Endodermal cell (in vitro differentiated cells): ENCODE measurements at regions not wholly inside any gene's neighbourhood (a gene's known extent, or its start where the extent isn't known, plus 50 kb on each side); places are given as distances from the start of the nearest gene placed in this dataset.

Source experiments
- DNase-seq: peaks from one replicate; pipeline ENCODE4 v3.0.0-alpha.2; 2017
- H3K27ac ChIP-seq: 2 replicates; pipeline ENCODE4 v1.5.1; 2013; ENCODE audit warnings: mild to moderate bottlenecking, low read depth, low read length, moderate library complexity
- H3K27me3 ChIP-seq: 2 replicates; pipeline ENCODE4 v1.6.1; 2013; ENCODE audit warnings: mild to moderate bottlenecking, low read length, moderate library complexity; ENCODE audit not compliant: insufficient read depth, control insufficient read depth, poor library complexity, severe bottlenecking
- H3K36me3 ChIP-seq: 2 replicates; pipeline ENCODE4 v1.7.0; 2013; ENCODE audit warnings: mild to moderate bottlenecking, low read length, moderate library complexity; ENCODE audit not compliant: control insufficient read depth, insufficient read depth
- H3K4me1 ChIP-seq: one replicate; pipeline ENCODE4 v1.7.0; 2013; ENCODE audit warnings: low read length; ENCODE audit not compliant: control insufficient read depth, insufficient read depth
- H3K4me3 ChIP-seq: 2 replicates; pipeline ENCODE4 v1.5.1; 2013; ENCODE audit warnings: mild to moderate bottlenecking, low read length, moderate library complexity
- H3K9ac ChIP-seq: 2 replicates; pipeline ENCODE4 v1.6.1; 2013; ENCODE audit warnings: mild to moderate bottlenecking, low read length, moderate library complexity; ENCODE audit not compliant: poor library complexity, severe bottlenecking; ENCODE audit errors: extremely low read depth
- H3K9me3 ChIP-seq: 2 replicates; pipeline ENCODE4 v1.6.1; 2013; ENCODE audit warnings: mild to moderate bottlenecking, low read length, moderate library complexity; ENCODE audit not compliant: control insufficient read depth
- H3K27ac Mint-ChIP-seq: 2 replicates; pipeline ENCODE4 v1.8.0; 2020; ENCODE audit warnings: mixed read lengths
- H3K27me3 Mint-ChIP-seq: 2 replicates; pipeline ENCODE4 v1.8.0; 2021; ENCODE audit warnings: mild to moderate bottlenecking, mixed read lengths; ENCODE audit not compliant: insufficient read depth
- H3K36me3 Mint-ChIP-seq: 2 replicates; pipeline ENCODE4 v1.8.0; 2020; ENCODE audit warnings: low read depth, mixed read lengths
- H3K4me1 Mint-ChIP-seq: 2 replicates; pipeline ENCODE4 v1.8.0; 2020; ENCODE audit warnings: mixed read lengths
- H3K4me3 Mint-ChIP-seq: 2 replicates; pipeline ENCODE4 v1.8.0; 2020; ENCODE audit warnings: mild to moderate bottlenecking, moderate library complexity, mixed read lengths
- H3K9me3 Mint-ChIP-seq: 2 replicates; pipeline ENCODE4 v1.8.0; 2020; ENCODE audit warnings: mild to moderate bottlenecking, mixed read lengths
- CTCF ChIP-seq: fragments of 200-600 bp; sonication (generic); conservative IDR thresholded peaks from 2 replicates; pipeline ENCODE4 v1.5.0; 2021; ENCODE audit warnings: antibody characterized with exemption, mild to moderate bottlenecking
- WGBS, 2 experiments: methylation state at CpG; one replicate each; pipeline versions ENCODE4 v1.1.5 to v1.1.7; 2013; ENCODE audit warnings: missing lambda C conversion rate in 2 of 2, mixed read lengths in 1 of 2; ENCODE audit not compliant: insufficient coverage in 1 of 2, insufficient read length in 1 of 2; 5-methylcytosine and 5-hydroxymethylcytosine counted together

GRCh38 chr3:25957026-25957425, 167.1 kb downstream of the OXSM start:
- Histone ChIP-seq H3K9me3 (no peaks in the 10 kb centered on the region), H3K9ac (no peak overlapping the region), H3K4me3 (no peak overlapping the region), H3K36me3 (no peaks in the 10 kb centered on the region), H3K27ac (no peak overlapping the region), H3K4me1 (no peaks in the 10 kb centered on the region), H3K27me3 (no peaks in the 10 kb centered on the region)
- no peaks in the 10 kb centered on the region for H3K4me1 Mint-ChIP-seq
- DNase-seq: no peak
- no peak overlapping the region for H3K4me3 Mint-ChIP-seq
- no peak overlapping the region for H3K27ac Mint-ChIP-seq
- no peak for TF ChIP-seq CTCF
- H3K27me3 Mint-ChIP-seq: no peaks in the 10 kb centered on the region
- H3K9me3 Mint-ChIP-seq: no peaks in the 10 kb centered on the region
- no peaks in the 10 kb centered on the region for H3K36me3 Mint-ChIP-seq

GRCh38 chr3:25960776-25961175, 170.9 kb downstream of the OXSM start:
- WGBS, 2 experiments: 100% methylated on average over 1 of the region's 1 CpG
- Histone ChIP-seq H3K27me3 (no peaks in the 10 kb centered on the region), H3K9ac (no peak overlapping the region), H3K27ac (no peak overlapping the region), H3K9me3 (no peaks in the 10 kb centered on the region), H3K4me3 (no peak overlapping the region), H3K36me3 (no peaks in the 10 kb centered on the region), H3K4me1 (no peaks in the 10 kb centered on the region)
- Mint-ChIP-seq H3K4me1 (no peaks in the 10 kb centered on the region), H3K9me3 (no peaks in the 10 kb centered on the region), H3K4me3 (no peak overlapping the region), H3K27me3 (no peaks in the 10 kb centered on the region), H3K36me3 (no peaks in the 10 kb centered on the region), H3K27ac (no peak overlapping the region)
- DNase-seq: no peak
- no peak for TF ChIP-seq CTCF

GRCh38 chr3:25962255-25962654, 172.4 kb downstream of the OXSM start:
- H3K4me1 ChIP-seq: no peaks in the 10 kb centered on the region
- H3K4me3 ChIP-seq: no peak overlapping the region
- TF ChIP-seq CTCF: peak; percentile 83
- no peaks in the 10 kb centered on the region for H3K9me3 ChIP-seq
- no peak overlapping the region for H3K27ac Mint-ChIP-seq
- H3K9ac ChIP-seq: no peak overlapping the region
- WGBS, 2 experiments: 55% methylated on average over 3 of the region's 4 CpGs
- no peaks in the 10 kb centered on the region for H3K36me3 ChIP-seq
- H3K36me3 Mint-ChIP-seq: no peaks in the 10 kb centered on the region
- no peaks in the 10 kb centered on the region for H3K27me3 ChIP-seq
- H3K27me3 Mint-ChIP-seq: no peaks in the 10 kb centered on the region
- H3K4me1 Mint-ChIP-seq: no peaks in the 10 kb centered on the region
- H3K27ac ChIP-seq: no peak overlapping the region
- H3K4me3 Mint-ChIP-seq: no peak overlapping the region
- DNase-seq: peak; percentile 68
- H3K9me3 Mint-ChIP-seq: no peaks in the 10 kb centered on the region
